Globus pallidus (tissue), 1 donor: ENCODE measurements at regions not wholly inside any gene's neighbourhood (a gene's known extent, or its start where the extent isn't known, plus 50 kb on each side); places are given as distances from the start of the nearest gene placed in this dataset.

Experiments
- DNase-seq: peaks from one replicate; pipeline ENCODE4 v3.0.0-alpha.2; 2015; ENCODE audit warnings: low spot score

GRCh38 chr2:236656166-236656565, 86.5 kb downstream of the ACKR3 start:
- no peak for DNase-seq

- DNase-seq: no peak
Observed at GRCh38 chr2:236656721-236657120, 87.1 kb downstream of the ACKR3 start.

GRCh38 chr2:236657215-236657614, 87.6 kb downstream of the ACKR3 start:
- DNase-seq: no peak

GRCh38 chr2:236657801-236658200, 88.2 kb downstream of the ACKR3 start:
- DNase-seq: no peak

GRCh38 chr2:236658974-236659757, 89.5 kb downstream of the ACKR3 start:
- no peak for DNase-seq

- no peak for DNase-seq
Observed at GRCh38 chr2:236659758-236660150, 90.1 kb downstream of the ACKR3 start.

- DNase-seq: no peak
Observed at GRCh38 chr2:236661061-236661761, 91.6 kb downstream of the ACKR3 start.

- DNase-seq: no peak
Observed at GRCh38 chr2:236661762-236662110, 92.1 kb downstream of the ACKR3 start.

GRCh38 chr2:236662231-236663185, 92.9 kb downstream of the ACKR3 start:
- DNase-seq: no peak

GRCh38 chr2:236663287-236664101, 93.9 kb downstream of the ACKR3 start:
- DNase-seq: no peak

GRCh38 chr2:236664136-236664535, 94.5 kb downstream of the ACKR3 start:
- no peak for DNase-seq

GRCh38 chr2:236665101-236665500, 95.5 kb downstream of the ACKR3 start:
- DNase-seq: no peak

GRCh38 chr2:236665572-236666118, 96.0 kb downstream of the ACKR3 start:
- DNase-seq: no peak

- no peak for DNase-seq
Observed at GRCh38 chr2:236666646-236667204, 97.1 kb downstream of the ACKR3 start.

- DNase-seq: no peak
Observed at GRCh38 chr2:236667526-236667925, 97.9 kb downstream of the ACKR3 start.

GRCh38 chr2:236668531-236668969, 98.9 kb downstream of the ACKR3 start:
- no peak for DNase-seq

- DNase-seq: no peak
Observed at GRCh38 chr2:236670235-236670620, 100.6 kb downstream of the ACKR3 start.

GRCh38 chr2:236671896-236672562, 102.4 kb downstream of the ACKR3 start:
- DNase-seq: no peak

GRCh38 chr2:236672606-236673005, 103.0 kb downstream of the ACKR3 start:
- DNase-seq: no peak

GRCh38 chr2:236673126-236673822, 103.6 kb downstream of the ACKR3 start:
- no peak for DNase-seq
